Mesodermal cell (in vitro differentiated cells): ENCODE measurements at regions not wholly inside any gene's neighbourhood (a gene's known extent, or its start where the extent isn't known, plus 50 kb on each side); places are given as distances from the start of the nearest gene placed in this dataset.
"Not testable (repeated sequence)": the region's sequence is repeated elsewhere in the genome, so short reads cannot be mapped to it uniquely, and the experiment has no call there.

Experiments used
- H3K27ac ChIP-seq: 2 replicates; pipeline ENCODE4 v1.7.0; 2013; ENCODE audit warnings: mild to moderate bottlenecking, low read depth, low read length, moderate library complexity; ENCODE audit not compliant: severe bottlenecking
- H3K36me3 ChIP-seq: 2 replicates; pipeline ENCODE4 v1.7.1; 2013; ENCODE audit warnings: mild to moderate bottlenecking, low read length, moderate library complexity; ENCODE audit not compliant: control insufficient read depth, insufficient read depth
- H3K4me1 ChIP-seq: one replicate; pipeline ENCODE4 v1.7.1; 2013; ENCODE audit warnings: mild to moderate bottlenecking, low read length; ENCODE audit not compliant: insufficient read depth, control insufficient read depth, poor library complexity, severe bottlenecking
- H3K4me3 ChIP-seq: 2 replicates; pipeline ENCODE4 v1.7.0; 2013; ENCODE audit warnings: low read length, control low read depth, mild to moderate bottlenecking; ENCODE audit not compliant: insufficient read depth, poor library complexity, severe bottlenecking; ENCODE audit errors: extremely low read depth
- H3K9me3 ChIP-seq: 2 replicates; pipeline ENCODE4 v1.7.1; 2013; ENCODE audit warnings: mild to moderate bottlenecking, low read length, moderate library complexity; ENCODE audit not compliant: control insufficient read depth
- WGBS, 2 experiments: methylation state at CpG; one replicate each; pipeline ENCODE4 v1.1.5; 2013; ENCODE audit warnings: missing lambda C conversion rate in 2 of 2; ENCODE audit not compliant: insufficient coverage in 2 of 2; 5-methylcytosine and 5-hydroxymethylcytosine counted together

DNA sequence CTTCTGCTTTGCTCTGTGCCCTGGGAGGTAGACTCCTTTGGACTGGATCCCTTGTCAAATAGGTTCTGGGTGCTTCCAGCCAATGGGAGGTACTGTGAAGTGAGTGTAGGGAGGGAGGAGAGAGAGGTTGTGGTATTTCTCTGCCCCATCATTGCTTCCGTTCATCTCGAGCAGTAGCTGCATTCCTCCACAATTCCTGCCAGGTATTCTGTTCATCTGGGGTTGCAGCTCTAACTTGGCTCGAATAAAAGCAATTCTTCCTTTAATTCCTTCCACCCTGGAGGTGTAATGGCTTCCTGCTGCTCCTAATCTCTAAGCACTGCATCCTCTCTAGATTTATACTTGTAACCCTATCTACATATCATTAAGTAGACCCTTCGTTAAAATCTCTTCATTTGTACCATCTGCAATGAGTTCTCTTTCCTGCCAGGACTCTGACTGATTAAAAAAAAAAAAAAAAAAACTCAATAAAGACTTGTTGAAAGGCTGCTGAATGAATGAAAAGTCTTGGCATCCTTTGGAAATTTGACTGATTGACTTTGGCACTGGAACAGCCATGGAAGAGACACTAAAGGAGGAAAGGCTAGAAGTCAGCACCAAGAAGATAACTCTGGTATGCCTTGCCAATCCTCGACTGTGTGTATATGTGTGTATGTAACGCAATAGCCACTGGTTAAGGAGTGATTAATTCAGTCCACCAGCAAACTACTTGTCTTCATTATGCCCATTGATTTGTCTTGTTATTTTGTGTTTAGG lies 616.9 kb upstream of the SOX9 start:
- H3K4me1 ChIP-seq, result no peaks in the 10 kb centered on the region
- no peak overlapping the region for H3K4me3 ChIP-seq
- 56 to 61% methylated on average over 1 to 3 of the region's 6 CpGs for WGBS, 2 experiments
- H3K9me3 ChIP-seq, result no peaks in the 10 kb centered on the region
- H3K27ac ChIP-seq, result no peak overlapping the region
- H3K36me3 ChIP-seq, result no peaks in the 10 kb centered on the region

DNA sequence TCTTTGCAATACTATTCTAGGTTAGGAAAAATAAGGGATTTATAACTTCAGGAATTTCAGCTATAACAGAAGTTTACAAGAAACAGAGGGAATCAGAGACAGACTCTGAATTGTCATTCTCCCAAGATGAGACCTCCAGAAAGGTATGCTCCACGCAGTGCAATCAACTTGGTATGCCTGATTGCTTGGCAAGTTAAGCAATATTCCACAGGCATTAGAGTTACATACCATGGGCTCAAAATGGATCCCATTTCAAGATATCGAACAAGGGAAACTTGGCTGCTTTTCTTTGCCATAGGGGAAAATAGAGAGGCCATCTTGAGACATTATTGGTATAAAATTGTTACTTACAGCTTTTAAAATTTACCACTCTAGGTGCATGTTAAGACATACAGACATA lies 615.6 kb upstream of the SOX9 start:
- no peaks in the 10 kb centered on the region for H3K9me3 ChIP-seq
- WGBS, 2 experiments, result 78 to 88% methylated on average over 1 of the region's 2 CpGs
- no peak overlapping the region for H3K4me3 ChIP-seq
- no peaks in the 10 kb centered on the region for H3K36me3 ChIP-seq
- H3K4me1 ChIP-seq, result no peaks in the 10 kb centered on the region
- no peak overlapping the region for H3K27ac ChIP-seq

GRCh38 chr17:71505981-71506380 lies 614.8 kb upstream of the SOX9 start:
- Histone ChIP-seq H3K4me1 (no peaks in the 10 kb centered on the region), H3K36me3 (no peaks in the 10 kb centered on the region), H3K27ac (no peak overlapping the region), H3K4me3 (no peak overlapping the region), H3K9me3 (no peaks in the 10 kb centered on the region)
- WGBS, 2 experiments, result 95 to 100% methylated on average over 2 of the region's 6 CpGs

DNA sequence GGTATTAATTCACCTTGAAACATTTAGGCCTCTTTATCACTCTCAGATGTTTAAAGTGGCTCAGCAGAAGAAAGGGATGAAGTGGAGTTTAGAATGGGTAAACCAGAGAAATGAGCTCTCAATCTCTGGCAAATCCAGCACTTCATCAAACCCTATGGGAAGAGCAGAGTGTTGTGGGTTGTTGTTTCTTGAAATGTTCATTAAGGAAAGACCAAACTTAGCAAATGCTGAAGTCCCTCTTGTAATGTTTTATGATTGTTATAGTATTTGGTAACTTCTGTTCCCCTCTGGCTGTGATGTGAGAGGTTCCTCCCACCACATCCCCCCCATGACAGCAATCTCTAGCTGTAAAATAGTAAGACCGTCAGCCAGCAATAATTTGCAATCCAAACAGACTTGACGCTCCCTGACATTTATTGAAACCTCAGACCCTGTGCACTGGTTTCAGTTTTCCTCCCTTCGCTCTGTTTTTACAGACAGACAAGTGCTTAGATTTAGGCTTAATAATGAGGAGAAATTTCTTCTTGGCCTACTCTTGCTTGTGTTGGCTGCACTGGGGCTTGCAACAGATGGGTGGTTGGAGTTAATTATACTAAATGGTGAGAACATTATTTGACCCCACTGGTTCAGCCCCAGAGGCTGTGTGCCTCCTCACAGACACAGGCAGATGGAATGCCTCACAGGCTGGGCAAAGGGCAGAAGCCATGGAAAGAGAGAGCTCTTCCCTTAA lies 609.4 kb upstream of the SOX9 start:
- H3K9me3 ChIP-seq, result no peaks in the 10 kb centered on the region
- WGBS, 2 experiments, result 86 to 93% methylated on average over 1 to 3 of the region's 3 CpGs
- no peak overlapping the region for H3K27ac ChIP-seq
- H3K4me1 ChIP-seq, result no peaks in the 10 kb centered on the region
- H3K4me3 ChIP-seq, result no peak overlapping the region
- H3K36me3 ChIP-seq, result no peaks in the 10 kb centered on the region

DNA sequence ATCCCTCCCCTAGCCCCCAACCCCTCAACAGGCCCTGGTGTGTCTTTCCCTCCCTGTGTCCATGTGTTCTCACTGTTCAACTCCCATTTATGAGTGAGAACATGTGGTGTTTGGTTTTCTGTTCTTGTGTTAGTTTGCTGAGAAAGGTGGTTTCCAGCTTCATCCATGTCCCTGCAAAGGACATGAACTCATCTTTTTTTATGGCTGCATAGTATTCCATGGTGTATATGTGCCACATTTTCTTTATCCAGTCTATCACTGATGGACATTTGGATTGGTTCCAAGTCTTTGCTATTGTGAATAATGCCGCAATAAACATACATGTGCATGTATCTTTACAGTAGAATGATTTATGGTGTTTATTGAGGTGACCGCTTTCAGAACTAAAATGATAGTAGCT lies 607.1 kb upstream of the SOX9 start:
- not testable (repeated sequence) for H3K9me3 ChIP-seq, H3K27ac ChIP-seq, H3K4me1 ChIP-seq, H3K4me3 ChIP-seq, H3K36me3 ChIP-seq
- 85 to 100% methylated on average over 1 to 2 of the region's 2 CpGs for WGBS, 2 experiments

DNA sequence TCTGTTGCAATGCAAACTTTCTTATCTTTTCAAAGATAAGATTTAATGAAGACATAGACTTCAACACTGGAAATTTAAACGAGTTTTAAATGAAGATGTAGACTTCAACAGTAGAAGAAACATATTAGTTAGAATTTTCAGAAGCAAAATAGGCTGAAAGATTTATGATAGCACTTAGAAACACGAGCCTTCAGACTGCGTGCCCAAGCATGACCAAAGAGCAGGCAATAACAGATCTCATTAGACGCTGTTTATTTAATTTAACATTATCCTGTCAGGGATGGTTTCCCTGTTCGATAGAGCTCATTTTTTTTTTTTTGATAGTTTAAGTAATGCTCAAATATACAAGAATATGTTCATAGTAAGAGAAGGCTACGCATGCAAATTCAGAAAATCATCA lies 604.7 kb upstream of the SOX9 start:
- 83 to 100% methylated on average over 1 to 2 of the region's 6 CpGs for WGBS, 2 experiments
- Histone ChIP-seq H3K4me3 (no peak overlapping the region), H3K9me3 (no peaks in the 10 kb centered on the region), H3K4me1 (no peaks in the 10 kb centered on the region), H3K27ac (no peak overlapping the region), H3K36me3 (no peaks in the 10 kb centered on the region)

- Histone ChIP-seq H3K36me3 (no peaks in the 10 kb centered on the region), H3K4me1 (no peaks in the 10 kb centered on the region), H3K4me3 (no peak overlapping the region), H3K9me3 (no peaks in the 10 kb centered on the region), H3K27ac (no peak overlapping the region)
- WGBS, 2 experiments, result 88 to 100% methylated on average over 1 of the region's 2 CpGs
Observed at GRCh38 chr17:71519285-71519684, 601.5 kb upstream of the SOX9 start.

- WGBS, 2 experiments, result 100% methylated on average over 2 of the region's 2 CpGs
- Histone ChIP-seq H3K36me3 (no peaks in the 10 kb centered on the region), H3K27ac (no peak overlapping the region), H3K9me3 (no peaks in the 10 kb centered on the region), H3K4me1 (no peaks in the 10 kb centered on the region), H3K4me3 (no peak overlapping the region)
Observed at GRCh38 chr17:71521724-71522123, 599.1 kb upstream of the SOX9 start.

DNA sequence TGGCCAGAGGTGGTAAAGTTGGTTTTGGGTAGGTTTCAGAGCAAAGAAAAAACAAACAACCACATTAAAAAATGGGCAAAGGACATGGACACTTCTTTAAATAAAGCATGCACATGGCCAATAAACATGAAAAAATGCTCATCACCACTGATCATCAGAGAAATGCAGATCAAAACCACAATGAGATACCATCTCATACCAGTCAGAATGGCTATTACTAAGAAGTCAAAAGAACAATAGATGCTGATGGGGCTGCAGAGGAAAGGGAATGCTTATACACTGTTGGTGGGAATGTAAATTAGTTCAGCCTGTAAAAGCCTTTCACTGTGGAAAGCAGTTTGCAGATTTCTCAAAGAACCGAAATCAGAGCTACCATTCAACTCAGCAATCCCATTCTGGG lies 598.4 kb upstream of the SOX9 start:
- Histone ChIP-seq H3K36me3 (no peaks in the 10 kb centered on the region), H3K4me1 (no peaks in the 10 kb centered on the region), H3K4me3 (no peak overlapping the region), H3K27ac (no peak overlapping the region), H3K9me3 (no peaks in the 10 kb centered on the region)
- WGBS, 2 experiments, result 25 to 29% methylated on average over 1 of the region's 1 CpG

- H3K36me3 ChIP-seq, result no peaks in the 10 kb centered on the region
- no peak overlapping the region for H3K27ac ChIP-seq
- no peak overlapping the region for H3K4me3 ChIP-seq
- no peaks in the 10 kb centered on the region for H3K9me3 ChIP-seq
- WGBS, 2 experiments, result 80% methylated on average over 1 of the region's 6 CpGs; no CpG with 5 or more reads in 1 of the 2 experiments
- no peaks in the 10 kb centered on the region for H3K4me1 ChIP-seq
Observed at GRCh38 chr17:71527311-71527710, 593.5 kb upstream of the SOX9 start.

DNA sequence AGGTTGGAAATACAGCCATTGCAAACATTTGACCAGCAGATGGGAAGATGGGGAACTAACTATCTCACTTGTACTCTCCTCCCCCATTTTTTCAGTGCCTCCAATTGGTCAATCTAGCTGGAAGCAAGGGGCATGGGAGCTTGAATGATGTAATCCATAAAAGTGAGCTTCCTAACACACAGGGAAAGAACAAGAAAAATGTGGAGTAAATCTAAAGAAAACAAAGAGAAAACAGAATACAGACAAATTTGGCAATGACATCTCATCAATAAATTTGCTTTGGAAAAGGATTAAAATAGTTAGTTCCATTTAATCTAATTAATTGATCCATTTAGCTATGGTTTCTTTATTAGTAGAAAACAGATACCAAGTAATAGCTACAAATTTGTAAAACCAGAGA lies 592.6 kb upstream of the SOX9 start:
- Histone ChIP-seq H3K9me3 (no peaks in the 10 kb centered on the region), H3K4me1 (no peaks in the 10 kb centered on the region), H3K27ac (no peak overlapping the region), H3K36me3 (no peaks in the 10 kb centered on the region), H3K4me3 (no peak overlapping the region)
